Upper lobe of right lung (tissue), 1 donor: ENCODE measurements at regions not wholly inside any gene's neighbourhood (a gene's known extent, or its start where the extent isn't known, plus 50 kb on each side); places are given as distances from the start of the nearest gene placed in this dataset.

Experiments
- ATAC-seq: fragments of 200-7000 bp; cut with Tn5 transposase; one replicate; pipeline ENCODE4 v1.9.1; 2020; ENCODE audit warnings: mild to moderate bottlenecking, moderate library complexity
- DNase-seq: peaks from one replicate; pipeline ENCODE4 v3.0.0-alpha.2; 2020
- H3K27ac ChIP-seq: fragments of 200-600 bp; one replicate; pipeline ENCODE4 v1.8.0; 2022
- H3K27me3 ChIP-seq: fragments of 200-600 bp; one replicate; pipeline ENCODE4 v1.8.0; 2022; ENCODE audit warnings: mild to moderate bottlenecking
- H3K36me3 ChIP-seq: fragments of 200-600 bp; one replicate; pipeline ENCODE4 v1.8.0; 2022
- H3K4me1 ChIP-seq: fragments of 200-600 bp; one replicate; pipeline ENCODE4 v1.8.0; 2022
- H3K4me3 ChIP-seq: fragments of 200-600 bp; one replicate; pipeline ENCODE4 v1.8.0; 2022; ENCODE audit warnings: mild to moderate bottlenecking
- H3K9me3 ChIP-seq: fragments of 200-600 bp; one replicate; pipeline ENCODE4 v1.8.0; 2022
- intact Hi-C: fragments of 100-400 bp; cut with DNase I; formaldehyde crosslinking; loops from one replicate; pipeline ENCODE4 v1.11.0; 2022
- TF ChIP-seq, protein P1 (sequence below): fragments of 200-600 bp; IDR thresholded peaks from one replicate; pipeline ENCODE4 v1.8.0; 2022; ENCODE audit warnings: antibody characterized with exemption
- donor health status: DM: no; HTN: yes; CAD: no; lungs with severe emphysema.

DNA sequence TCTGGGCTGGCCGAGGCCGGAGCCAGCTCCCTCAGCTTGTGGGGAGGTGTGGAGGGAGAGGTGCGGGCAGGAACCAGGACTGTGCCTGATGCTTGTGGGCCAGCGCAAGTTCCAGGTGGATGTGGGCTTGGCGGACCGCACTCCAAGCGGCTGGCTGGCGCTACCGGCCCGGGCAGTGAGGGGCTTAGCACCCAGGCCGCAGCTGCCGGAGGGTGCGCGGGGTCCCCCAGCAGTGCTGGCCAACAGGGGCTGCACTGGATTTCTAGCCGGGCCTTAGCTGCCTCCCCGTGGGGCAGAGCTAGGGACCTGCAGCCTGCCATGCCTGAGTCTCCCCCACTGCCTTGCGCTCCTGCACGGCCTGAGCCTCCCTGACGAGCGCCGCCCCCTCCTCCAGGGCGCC, 242.8 kb downstream of the CCSER2 start:
- Histone ChIP-seq H3K27me3 (peaks cover 6% of the 10 kb centered on the region), H3K27ac (no peak overlapping the region), H3K9me3 (no peaks in the 10 kb centered on the region), H3K4me1 (no peaks in the 10 kb centered on the region), H3K4me3 (no peak overlapping the region), H3K36me3 (no peaks in the 10 kb centered on the region)
- TF ChIP-seq, protein P1, sequence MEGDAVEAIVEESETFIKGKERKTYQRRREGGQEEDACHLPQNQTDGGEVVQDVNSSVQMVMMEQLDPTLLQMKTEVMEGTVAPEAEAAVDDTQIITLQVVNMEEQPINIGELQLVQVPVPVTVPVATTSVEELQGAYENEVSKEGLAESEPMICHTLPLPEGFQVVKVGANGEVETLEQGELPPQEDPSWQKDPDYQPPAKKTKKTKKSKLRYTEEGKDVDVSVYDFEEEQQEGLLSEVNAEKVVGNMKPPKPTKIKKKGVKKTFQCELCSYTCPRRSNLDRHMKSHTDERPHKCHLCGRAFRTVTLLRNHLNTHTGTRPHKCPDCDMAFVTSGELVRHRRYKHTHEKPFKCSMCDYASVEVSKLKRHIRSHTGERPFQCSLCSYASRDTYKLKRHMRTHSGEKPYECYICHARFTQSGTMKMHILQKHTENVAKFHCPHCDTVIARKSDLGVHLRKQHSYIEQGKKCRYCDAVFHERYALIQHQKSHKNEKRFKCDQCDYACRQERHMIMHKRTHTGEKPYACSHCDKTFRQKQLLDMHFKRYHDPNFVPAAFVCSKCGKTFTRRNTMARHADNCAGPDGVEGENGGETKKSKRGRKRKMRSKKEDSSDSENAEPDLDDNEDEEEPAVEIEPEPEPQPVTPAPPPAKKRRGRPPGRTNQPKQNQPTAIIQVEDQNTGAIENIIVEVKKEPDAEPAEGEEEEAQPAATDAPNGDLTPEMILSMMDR: no peak
- no peak for DNase-seq
- intact Hi-C loops: no loop called here
- no peak for ATAC-seq

DNA sequence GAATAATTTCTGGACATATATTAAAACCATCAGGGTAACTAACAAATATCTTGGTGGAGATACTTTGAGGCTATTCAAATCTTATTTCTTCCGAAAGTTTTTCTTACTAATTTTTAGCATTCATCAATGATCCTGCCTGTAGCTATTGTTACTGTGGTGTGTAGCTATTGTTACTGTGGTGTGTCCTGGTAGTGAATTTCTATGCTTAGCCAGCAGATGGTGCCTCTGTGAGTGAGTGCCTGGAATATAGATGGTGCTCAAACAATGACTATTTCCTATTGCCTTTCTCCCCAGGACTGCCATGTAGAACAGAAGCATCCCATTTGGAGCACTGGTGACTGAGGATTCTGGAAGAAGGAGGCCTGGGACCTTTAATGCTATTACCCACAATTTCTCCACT, 245.7 kb downstream of the CCSER2 start:
- no peaks in the 10 kb centered on the region for H3K36me3 ChIP-seq
- TF ChIP-seq, protein P1: no peak
- H3K27me3 ChIP-seq: peaks cover 6% of the 10 kb centered on the region
- no peak for ATAC-seq
- no peak overlapping the region for H3K27ac ChIP-seq
- intact Hi-C loops: no loop called here
- no peaks in the 10 kb centered on the region for H3K9me3 ChIP-seq
- H3K4me1 ChIP-seq: no peaks in the 10 kb centered on the region
- DNase-seq: no peak
- no peak overlapping the region for H3K4me3 ChIP-seq

DNA sequence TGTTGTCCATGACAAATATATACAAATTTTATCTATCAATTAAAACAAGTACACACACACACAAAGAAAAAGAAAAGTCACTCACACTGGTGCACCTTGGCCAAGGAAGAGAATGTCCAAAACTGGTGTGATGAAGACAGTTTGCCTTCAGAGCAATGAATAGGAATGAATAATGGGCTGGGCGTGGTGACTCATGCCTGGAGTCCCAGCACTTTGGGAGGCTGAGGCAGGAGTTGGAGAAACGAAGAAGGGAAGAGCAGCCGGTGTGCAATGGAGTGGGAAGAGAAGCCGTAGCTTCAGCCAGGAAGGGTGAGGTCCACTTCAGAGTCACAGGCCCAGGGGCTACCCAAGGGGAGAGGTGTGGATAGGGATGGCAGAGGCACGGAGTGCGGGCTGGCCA, 253.6 kb downstream of the CCSER2 start:
- H3K4me1 ChIP-seq: no peaks in the 10 kb centered on the region
- intact Hi-C loops: no loop called here
- TF ChIP-seq, protein P1: no peak
- no peak for ATAC-seq
- no peak overlapping the region for H3K27ac ChIP-seq
- no peak overlapping the region for H3K4me3 ChIP-seq
- H3K36me3 ChIP-seq: no peaks in the 10 kb centered on the region
- no peaks in the 10 kb centered on the region for H3K27me3 ChIP-seq
- H3K9me3 ChIP-seq: no peaks in the 10 kb centered on the region
- DNase-seq: no peak

DNA sequence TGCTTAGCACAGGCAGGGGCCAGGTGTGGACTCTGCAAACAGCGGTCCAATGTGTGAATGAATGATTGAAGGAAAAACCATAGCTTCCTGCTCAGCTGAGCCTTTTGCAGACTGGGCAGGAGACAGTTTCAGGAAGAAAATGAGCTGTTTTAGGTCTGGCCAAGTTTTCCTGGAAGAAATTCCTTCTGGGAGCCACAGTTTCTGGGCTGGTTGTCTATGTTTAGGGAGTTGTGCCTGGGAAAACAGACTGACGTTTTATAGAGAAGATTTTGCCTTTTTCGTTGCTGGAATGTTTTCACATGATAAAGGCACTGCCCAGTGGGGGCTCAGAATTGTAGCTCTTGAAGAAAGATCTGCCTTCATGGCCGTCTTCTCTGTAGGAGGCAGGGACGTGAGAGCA, 255.1 kb downstream of the CCSER2 start:
- no peaks in the 10 kb centered on the region for H3K9me3 ChIP-seq
- intact Hi-C loops: no loop called here
- TF ChIP-seq, protein P1: no peak

DNA sequence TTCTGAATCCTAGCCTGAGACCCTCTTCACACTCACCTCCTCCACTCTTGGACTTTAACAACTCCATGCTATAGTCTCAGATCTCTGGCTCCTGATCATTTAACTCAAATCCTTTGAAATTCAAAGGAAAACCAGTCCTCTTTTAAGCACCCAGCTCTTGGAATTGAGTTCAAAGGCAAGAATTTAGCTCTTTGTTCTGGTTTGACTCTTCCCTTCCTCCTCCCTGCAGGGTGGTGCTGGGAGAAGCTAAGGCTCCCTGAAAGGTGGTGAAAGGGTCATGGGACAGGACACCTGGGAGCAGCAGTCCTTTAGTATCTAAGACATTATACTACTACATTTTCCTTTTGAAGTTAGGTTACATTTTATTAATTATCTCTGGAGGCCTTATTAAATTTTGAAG, 259.4 kb downstream of the CCSER2 start:
- H3K27me3 ChIP-seq: no peaks in the 10 kb centered on the region

More for the DNA sequence above, 255.1 kb downstream of the CCSER2 start:
- Histone ChIP-seq H3K4me1 (no peaks in the 10 kb centered on the region), H3K4me3 (no peak overlapping the region), H3K27me3 (no peaks in the 10 kb centered on the region), H3K27ac (no peak overlapping the region), H3K36me3 (no peaks in the 10 kb centered on the region)
- ATAC-seq: no peak
- no peak for DNase-seq

More for the DNA sequence above, 259.4 kb downstream of the CCSER2 start:
- Histone ChIP-seq H3K4me1 (no peaks in the 10 kb centered on the region), H3K27ac (no peak overlapping the region), H3K36me3 (no peaks in the 10 kb centered on the region), H3K4me3 (no peak overlapping the region), H3K9me3 (no peaks in the 10 kb centered on the region)
- ATAC-seq (no peak), DNase-seq (no peak)
- TF ChIP-seq, protein P1: no peak
- intact Hi-C loops: no loop called here
